H7 (cell line): ENCODE measurements at regions not wholly inside any gene's neighbourhood (a gene's known extent, or its start where the extent isn't known, plus 50 kb on each side); places are given as distances from the start of the nearest gene placed in this dataset.

Experiments used
- DNase-seq: peaks from one replicate; pipeline ENCODE4 v3.0.0; 2012
- H3K27me3 ChIP-seq: 2 replicates; pipeline ENCODE4 v1.6.0; 2011; ENCODE audit warnings: mild to moderate bottlenecking, low read length; ENCODE audit not compliant: control insufficient read depth, insufficient read depth
- H3K36me3 ChIP-seq: replicated peaks from 2 replicates; pipeline ENCODE4 v1.5.1; 2011; ENCODE audit warnings: low read length; ENCODE audit not compliant: control insufficient read depth, insufficient read depth
- H3K4me3 ChIP-seq: 2 replicates; pipeline ENCODE4 v1.5.1; 2011; ENCODE audit warnings: low read depth, mild to moderate bottlenecking, control low read depth, low read length, moderate library complexity; ENCODE audit not compliant: insufficient read depth

DNA sequence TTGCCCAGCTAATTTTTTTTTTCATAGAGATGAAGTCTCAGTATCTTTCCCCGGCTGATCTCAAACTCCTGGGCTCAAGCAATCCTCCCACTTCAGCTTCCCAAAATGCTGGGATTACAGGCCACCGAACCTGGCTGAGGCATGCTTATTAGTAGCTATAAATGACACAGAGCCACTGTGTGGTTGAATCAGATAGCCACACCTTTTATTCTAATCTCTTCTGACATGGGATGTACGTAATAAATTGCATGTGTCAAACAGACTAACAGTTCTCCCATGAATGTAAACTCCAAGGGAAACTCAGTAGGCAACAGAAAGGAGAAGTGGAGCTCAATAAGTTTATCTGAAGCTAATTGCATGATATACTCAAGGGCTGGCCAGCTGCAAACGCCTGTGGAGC is 139.8 kb upstream of the VCX3A start:
- H3K27me3 ChIP-seq: no peaks in the 10 kb centered on the region
- DNase-seq: no peak
- no peak overlapping the region for H3K4me3 ChIP-seq
- H3K36me3 ChIP-seq: no peaks in the 10 kb centered on the region

DNA sequence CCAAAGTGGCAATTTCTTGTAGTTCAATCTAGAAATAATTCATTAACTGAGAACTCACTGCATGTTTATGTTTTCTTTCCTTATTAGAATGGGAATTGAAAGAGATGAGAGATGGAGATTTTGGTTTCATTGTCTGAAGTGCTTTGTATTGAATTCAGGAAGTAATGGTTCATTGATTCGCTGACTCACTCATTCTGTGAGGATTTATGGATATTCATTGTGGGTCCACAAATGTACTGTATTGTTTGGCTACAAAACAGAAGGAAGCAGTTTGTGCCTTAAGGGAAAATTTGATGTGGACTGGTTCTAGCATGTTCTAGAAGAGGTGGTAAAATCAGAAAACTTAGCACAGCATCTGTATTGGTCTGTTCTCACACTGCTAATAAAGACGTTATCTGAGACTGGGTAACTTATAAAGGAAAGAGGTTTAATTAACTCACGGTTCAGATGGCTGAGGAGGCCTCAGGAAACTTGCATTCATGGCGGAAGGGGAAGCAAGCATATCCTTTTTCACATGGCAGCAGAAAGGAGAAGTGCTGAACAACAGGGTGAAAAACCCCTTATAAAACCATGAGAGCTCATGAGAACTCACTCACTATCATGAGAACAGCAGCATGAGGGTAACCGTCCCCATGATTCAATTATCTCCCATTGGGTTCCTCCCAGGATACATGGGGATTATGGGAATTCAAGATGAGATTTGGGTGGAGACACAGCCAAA is 132.3 kb upstream of the VCX3A start:
- no peak overlapping the region for H3K4me3 ChIP-seq
- H3K36me3 ChIP-seq: no peaks in the 10 kb centered on the region
- no peak for DNase-seq
- no peaks in the 10 kb centered on the region for H3K27me3 ChIP-seq

DNA sequence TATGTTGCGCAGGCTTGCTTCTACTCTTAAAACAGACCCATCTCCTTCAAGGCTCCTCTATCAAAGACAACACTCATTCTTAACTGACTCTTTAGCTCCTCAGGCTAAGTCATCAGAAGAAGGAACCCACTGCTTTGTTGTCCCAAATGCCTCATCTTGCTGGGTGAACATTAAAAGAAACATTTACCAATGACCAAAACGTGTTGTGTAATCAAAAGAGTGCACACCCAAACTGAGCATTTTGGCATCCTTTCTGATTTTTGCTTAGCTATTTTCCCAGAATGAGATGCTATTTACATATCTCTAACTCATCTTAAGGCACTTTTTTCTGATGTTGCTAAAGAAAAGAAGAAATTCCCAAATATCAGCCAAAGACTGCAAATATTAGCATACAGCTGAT is 131.7 kb upstream of the VCX3A start:
- Histone ChIP-seq H3K27me3 (no peaks in the 10 kb centered on the region), H3K4me3 (no peak overlapping the region), H3K36me3 (no peaks in the 10 kb centered on the region)
- no peak for DNase-seq

DNA sequence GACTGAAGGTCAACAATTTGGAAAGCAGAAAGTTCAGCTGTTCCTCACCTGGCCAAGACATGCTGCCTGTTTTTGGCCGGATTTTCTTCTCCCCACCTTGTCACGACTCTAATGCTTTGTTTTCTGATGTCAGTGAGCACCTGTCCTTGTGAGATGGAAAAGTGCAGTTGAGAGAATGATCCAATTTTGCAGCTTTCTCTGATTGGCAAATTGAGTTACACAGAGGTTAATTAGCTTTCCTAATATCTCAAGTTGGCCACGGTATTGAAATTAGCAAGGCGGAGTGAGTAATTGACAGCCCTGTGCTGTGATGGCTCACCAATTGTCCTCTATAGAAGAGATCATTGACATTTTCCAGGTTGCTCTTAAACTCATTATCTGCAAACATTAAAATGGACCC is 126.8 kb upstream of the VCX3A start:
- Histone ChIP-seq H3K4me3 (no peak overlapping the region), H3K36me3 (no peaks in the 10 kb centered on the region), H3K27me3 (no peaks in the 10 kb centered on the region)
- DNase-seq: no peak

DNA sequence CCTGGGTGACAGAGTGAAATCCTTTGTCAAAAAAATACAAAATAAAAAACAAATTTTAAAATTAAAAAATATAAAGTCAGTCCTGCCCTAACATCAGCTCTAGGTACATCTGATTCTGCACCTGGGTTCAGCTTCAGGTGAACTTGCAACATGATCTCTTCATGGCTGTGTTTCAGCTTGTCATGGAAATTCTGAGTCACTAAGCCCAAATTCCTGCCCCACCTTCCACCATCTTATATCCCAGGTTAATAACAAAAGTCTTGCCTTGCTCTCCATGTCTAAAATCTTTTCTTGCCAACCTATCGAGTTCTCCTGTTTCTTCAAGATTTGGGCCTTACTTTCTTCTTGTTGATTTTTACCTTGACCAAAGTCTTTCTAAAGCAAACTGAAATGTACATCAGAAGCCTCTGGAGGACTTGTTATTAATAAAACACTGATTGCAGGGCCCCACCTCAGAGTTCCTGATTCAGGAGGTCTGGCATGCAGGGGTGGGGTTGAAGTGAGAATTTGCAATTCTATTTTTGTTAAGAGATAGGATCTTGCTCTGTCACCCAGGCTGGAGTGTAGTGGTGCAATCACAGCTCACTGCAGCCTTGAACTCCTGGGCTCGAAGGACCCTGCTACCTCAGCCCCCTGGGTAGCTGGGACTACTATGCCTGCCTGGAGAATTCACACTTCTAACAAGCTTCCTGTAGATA is 125.8 kb upstream of the VCX3A start:
- no peaks in the 10 kb centered on the region for H3K27me3 ChIP-seq
- H3K36me3 ChIP-seq: no peaks in the 10 kb centered on the region
- H3K4me3 ChIP-seq: no peak overlapping the region
- no peak for DNase-seq

DNA sequence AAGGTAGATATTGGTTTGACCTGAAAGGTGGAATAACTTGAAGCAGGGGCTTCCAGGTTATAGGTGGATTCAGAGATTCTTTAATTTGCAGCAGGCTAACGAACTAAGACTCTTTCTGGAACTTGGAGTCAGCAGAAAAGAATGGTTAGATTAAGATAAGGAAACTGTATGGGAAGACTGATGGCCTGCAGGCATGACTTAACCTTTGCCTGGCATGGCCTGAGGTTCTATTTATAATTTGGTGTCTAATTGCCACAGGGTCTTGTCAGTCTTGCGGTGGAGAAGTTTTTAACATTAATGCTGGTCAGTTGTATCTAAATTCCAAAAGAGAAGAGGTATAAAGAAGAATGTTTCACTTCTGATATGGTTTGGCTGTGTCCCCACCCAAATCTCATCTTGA is 110.3 kb upstream of the VCX3A start:
- no peak overlapping the region for H3K4me3 ChIP-seq
- DNase-seq: no peak
- H3K27me3 ChIP-seq: no peaks in the 10 kb centered on the region
- no peaks in the 10 kb centered on the region for H3K36me3 ChIP-seq

DNA sequence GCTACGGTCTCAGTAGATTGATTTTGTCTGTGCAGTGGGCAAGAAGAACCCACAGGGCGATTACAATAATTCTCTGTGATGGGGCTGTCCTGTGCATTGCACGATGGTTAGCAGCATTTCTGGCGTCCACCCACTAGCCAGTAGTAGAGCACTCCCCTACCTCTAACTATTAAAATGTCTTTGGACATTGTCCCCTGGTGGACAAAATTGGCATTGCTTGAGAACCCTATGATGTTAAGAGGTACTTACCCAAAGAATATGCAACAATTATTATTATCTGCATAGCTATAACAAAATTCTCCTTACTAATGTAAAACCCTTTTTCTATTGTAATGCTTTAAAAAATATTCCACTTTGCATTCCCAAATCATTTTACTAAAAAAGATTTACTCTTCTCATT is 109.5 kb upstream of the VCX3A start:
- Histone ChIP-seq H3K4me3 (no peak overlapping the region), H3K36me3 (no peaks in the 10 kb centered on the region), H3K27me3 (no peaks in the 10 kb centered on the region)
- no peak for DNase-seq

DNA sequence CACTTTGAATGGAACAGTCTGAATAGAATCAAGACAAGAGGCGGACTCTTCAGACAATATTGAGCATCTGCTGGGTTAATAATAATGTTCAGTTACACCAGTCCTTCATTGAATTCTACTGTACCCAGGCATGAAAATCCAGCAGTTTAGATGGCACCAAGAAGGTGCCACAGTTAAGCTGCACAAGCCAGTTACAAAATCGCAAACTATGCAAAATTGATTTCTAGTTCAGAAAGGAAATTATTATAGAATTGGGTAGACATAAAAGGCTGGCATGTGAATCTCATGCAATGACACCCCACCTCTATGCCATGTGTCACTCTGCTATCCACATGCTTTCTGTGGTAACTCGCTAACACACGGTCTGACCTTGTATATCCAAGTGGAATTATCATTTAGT is 105.8 kb upstream of the VCX3A start:
- no peak for DNase-seq
- no peaks in the 10 kb centered on the region for H3K27me3 ChIP-seq

DNA sequence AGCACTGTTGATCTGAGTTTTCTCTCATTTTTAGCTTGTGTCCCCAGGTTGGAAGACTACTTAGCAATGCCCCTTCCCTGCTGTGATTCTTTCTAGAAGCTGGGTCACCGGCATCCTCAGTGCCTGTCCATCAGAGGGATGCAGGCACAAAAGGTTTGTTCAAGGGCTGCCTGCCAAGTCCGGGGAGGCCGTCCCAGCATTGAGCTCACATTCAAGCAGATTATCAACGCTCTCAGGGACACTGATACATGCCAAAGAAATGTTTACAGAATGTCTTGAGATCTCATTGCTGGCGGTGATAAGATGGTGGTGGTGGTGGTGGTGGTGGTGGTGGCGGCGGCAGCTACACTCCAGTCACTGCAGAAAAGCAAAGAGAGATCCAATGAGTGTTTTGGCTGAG is 79.6 kb upstream of the VCX3A start:
- DNase-seq: no peak
- Histone ChIP-seq H3K27me3 (no peaks in the 10 kb centered on the region), H3K36me3 (no peaks in the 10 kb centered on the region)

More for the DNA sequence above, 105.8 kb upstream of the VCX3A start:
- Histone ChIP-seq H3K4me3 (no peak overlapping the region), H3K36me3 (no peaks in the 10 kb centered on the region)

DNA sequence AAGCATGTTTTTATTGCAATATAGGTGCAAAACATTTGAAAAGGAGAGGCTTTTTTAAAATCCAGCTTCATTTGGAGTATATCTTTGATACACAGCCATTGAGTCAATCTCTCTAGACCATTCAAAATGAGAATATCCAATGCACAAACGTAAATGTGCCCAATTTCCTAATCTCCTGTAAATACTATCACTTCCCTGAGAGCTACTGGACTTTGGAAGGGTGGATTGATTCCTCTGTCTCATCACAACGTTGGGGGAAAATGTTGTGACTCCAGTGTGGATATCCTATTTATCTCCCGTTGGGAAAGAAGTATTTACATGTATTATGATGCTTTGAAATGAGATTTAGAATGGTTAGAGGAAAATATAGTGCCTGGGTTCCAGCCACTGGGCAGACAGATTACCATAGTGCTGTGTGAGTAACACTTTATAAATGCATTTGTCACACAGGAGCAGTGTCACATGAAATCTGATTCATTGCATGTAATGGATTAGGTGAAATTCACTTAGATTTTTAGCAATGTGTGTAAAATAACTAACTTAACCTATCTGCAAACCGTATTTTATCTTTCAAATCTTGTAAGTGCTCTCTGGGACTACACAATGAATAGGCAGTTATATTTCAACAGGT is 64.4 kb upstream of the VCX3A start:
- H3K4me3 ChIP-seq: no peak overlapping the region
- H3K36me3 ChIP-seq: no peaks in the 10 kb centered on the region
- H3K27me3 ChIP-seq: no peaks in the 10 kb centered on the region
- DNase-seq: no peak

More for the DNA sequence above, 79.6 kb upstream of the VCX3A start:
- no peak overlapping the region for H3K4me3 ChIP-seq
